ENCODE measurements at regions not wholly inside any gene's neighbourhood (a gene's known extent, or its start where the extent isn't known, plus 50 kb on each side); places are given as distances from the start of the nearest gene placed in this dataset.

- no peaks in the 10 kb centered on the region for H3K9me3 ChIP-seq (ENCODE audit: severe bottlenecking)
- no peak overlapping the region for H3K4me3 ChIP-seq (ENCODE audit: severe bottlenecking)
- H3K4me1 ChIP-seq (ENCODE audit: insufficient read depth, poor library complexity, severe bottlenecking): peaks cover 22% of the 10 kb centered on the region
- H3K36me3 ChIP-seq (ENCODE audit: low read depth): no peaks in the 10 kb centered on the region
- TF ChIP-seq, protein P1, sequence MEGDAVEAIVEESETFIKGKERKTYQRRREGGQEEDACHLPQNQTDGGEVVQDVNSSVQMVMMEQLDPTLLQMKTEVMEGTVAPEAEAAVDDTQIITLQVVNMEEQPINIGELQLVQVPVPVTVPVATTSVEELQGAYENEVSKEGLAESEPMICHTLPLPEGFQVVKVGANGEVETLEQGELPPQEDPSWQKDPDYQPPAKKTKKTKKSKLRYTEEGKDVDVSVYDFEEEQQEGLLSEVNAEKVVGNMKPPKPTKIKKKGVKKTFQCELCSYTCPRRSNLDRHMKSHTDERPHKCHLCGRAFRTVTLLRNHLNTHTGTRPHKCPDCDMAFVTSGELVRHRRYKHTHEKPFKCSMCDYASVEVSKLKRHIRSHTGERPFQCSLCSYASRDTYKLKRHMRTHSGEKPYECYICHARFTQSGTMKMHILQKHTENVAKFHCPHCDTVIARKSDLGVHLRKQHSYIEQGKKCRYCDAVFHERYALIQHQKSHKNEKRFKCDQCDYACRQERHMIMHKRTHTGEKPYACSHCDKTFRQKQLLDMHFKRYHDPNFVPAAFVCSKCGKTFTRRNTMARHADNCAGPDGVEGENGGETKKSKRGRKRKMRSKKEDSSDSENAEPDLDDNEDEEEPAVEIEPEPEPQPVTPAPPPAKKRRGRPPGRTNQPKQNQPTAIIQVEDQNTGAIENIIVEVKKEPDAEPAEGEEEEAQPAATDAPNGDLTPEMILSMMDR (IDR thresholded peaks at IDR 0.05; ENCODE audit: poor library complexity, severe bottlenecking): no peak
- H3K27me3 ChIP-seq (ENCODE audit: insufficient read depth, poor library complexity, severe bottlenecking): no peaks in the 10 kb centered on the region
- DNase-seq (ENCODE audit: low spot score) (no peak), ATAC-seq (ENCODE audit: low read depth) (no peak)
- H3K27ac ChIP-seq (ENCODE audit: poor library complexity, severe bottlenecking): peak overlapping the region; percentile 2
These were observed 94.2 kb upstream of the TNC start for GRCh38 chr9:115212125-115212605.

DNA sequence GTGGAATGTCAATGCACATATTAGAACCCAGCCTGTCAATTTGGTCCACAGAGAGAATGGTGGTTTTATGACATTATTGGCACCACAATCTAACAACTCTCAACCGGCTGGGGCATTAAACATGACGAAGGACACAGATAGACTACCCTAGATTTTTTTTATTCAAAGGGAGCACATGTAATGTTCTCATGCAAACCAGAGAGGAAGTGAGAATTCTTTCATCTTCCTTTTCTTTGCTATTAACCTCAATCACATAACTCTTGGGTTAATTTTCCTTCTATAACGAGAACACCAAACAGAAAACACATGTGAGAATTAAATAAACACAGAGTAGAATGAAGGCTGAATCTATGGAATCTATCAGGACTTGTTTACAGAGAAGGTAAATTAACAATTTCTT lies 94.9 kb upstream of the TNC start:
- no peak for ATAC-seq (ENCODE audit: low read depth)
- TF ChIP-seq, protein P1 (IDR thresholded peaks at IDR 0.05; ENCODE audit: poor library complexity, severe bottlenecking): no peak
- Histone ChIP-seq H3K27me3 (ENCODE audit: insufficient read depth, poor library complexity, severe bottlenecking) (no peaks in the 10 kb centered on the region), H3K4me3 (ENCODE audit: severe bottlenecking) (no peak overlapping the region), H3K4me1 (ENCODE audit: insufficient read depth, poor library complexity, severe bottlenecking) (peaks cover 22% of the 10 kb centered on the region), H3K27ac (ENCODE audit: poor library complexity, severe bottlenecking) (no peak overlapping the region), H3K9me3 (ENCODE audit: severe bottlenecking) (no peaks in the 10 kb centered on the region), H3K36me3 (ENCODE audit: low read depth) (no peaks in the 10 kb centered on the region)
- DNase-seq (ENCODE audit: low spot score): no peak

GRCh38 chr9:115213818-115214334 lies 95.9 kb upstream of the TNC start:
- ATAC-seq (ENCODE audit: low read depth) (peak; percentile 75), DNase-seq (ENCODE audit: low spot score) (no peak)
- Histone ChIP-seq H3K27me3 (ENCODE audit: insufficient read depth, poor library complexity, severe bottlenecking) (no peaks in the 10 kb centered on the region), H3K4me1 (ENCODE audit: insufficient read depth, poor library complexity, severe bottlenecking) (peaks cover 22% of the 10 kb centered on the region), H3K4me3 (ENCODE audit: severe bottlenecking) (no peak overlapping the region), H3K27ac (ENCODE audit: poor library complexity, severe bottlenecking) (peak overlapping the region; percentile 47), H3K9me3 (ENCODE audit: severe bottlenecking) (no peaks in the 10 kb centered on the region), H3K36me3 (ENCODE audit: low read depth) (no peaks in the 10 kb centered on the region)
- TF ChIP-seq, protein P1 (IDR thresholded peaks at IDR 0.05; ENCODE audit: poor library complexity, severe bottlenecking): no peak

GRCh38 chr9:115216873-115217272 lies 98.9 kb upstream of the TNC start:
- TF ChIP-seq, protein P1 (IDR thresholded peaks at IDR 0.05; ENCODE audit: poor library complexity, severe bottlenecking): no peak
- Histone ChIP-seq H3K4me1 (ENCODE audit: insufficient read depth, poor library complexity, severe bottlenecking) (peaks cover 18% of the 10 kb centered on the region), H3K27ac (ENCODE audit: poor library complexity, severe bottlenecking) (no peak overlapping the region), H3K27me3 (ENCODE audit: insufficient read depth, poor library complexity, severe bottlenecking) (no peaks in the 10 kb centered on the region), H3K9me3 (ENCODE audit: severe bottlenecking) (no peaks in the 10 kb centered on the region), H3K4me3 (ENCODE audit: severe bottlenecking) (no peak overlapping the region), H3K36me3 (ENCODE audit: low read depth) (no peaks in the 10 kb centered on the region)
- DNase-seq (ENCODE audit: low spot score) (no peak), ATAC-seq (ENCODE audit: low read depth) (no peak)

DNA sequence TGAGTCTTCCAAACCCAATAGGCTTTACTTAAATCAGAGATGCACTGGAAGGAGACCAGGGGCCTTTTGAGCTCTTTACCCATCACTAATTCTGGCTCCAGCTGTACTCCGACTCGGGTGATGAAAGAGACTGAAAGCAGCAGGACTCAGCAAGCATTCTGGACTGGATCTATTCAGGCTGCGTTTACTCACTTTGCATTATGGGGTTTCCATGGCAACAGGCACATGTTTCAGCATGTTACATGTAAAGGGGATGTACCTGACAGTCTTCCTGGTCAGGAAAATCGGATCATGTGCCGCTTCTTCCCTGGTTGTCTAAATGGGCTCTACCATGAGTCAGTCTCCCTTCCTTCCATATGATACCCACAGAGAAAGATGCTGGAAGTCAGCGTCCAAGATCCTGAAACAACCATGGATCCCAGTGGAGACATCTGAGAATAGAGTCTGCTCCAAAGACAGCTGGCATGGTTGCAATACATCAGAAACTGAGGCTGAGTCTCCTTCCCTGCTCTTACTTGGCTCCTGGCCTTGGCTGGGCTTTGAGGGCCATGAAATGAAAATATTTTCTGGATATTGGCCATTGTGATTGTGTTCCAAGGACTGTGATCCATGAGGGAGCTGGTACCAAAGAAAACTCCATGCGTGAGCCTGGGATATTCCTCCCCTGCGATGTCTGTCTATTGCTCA lies 102.5 kb upstream of the TNC start:
- Histone ChIP-seq H3K4me1 (ENCODE audit: insufficient read depth, poor library complexity, severe bottlenecking) (peaks cover 5% of the 10 kb centered on the region), H3K36me3 (ENCODE audit: low read depth) (no peaks in the 10 kb centered on the region), H3K4me3 (ENCODE audit: severe bottlenecking) (no peak overlapping the region), H3K27me3 (ENCODE audit: insufficient read depth, poor library complexity, severe bottlenecking) (no peaks in the 10 kb centered on the region), H3K27ac (ENCODE audit: poor library complexity, severe bottlenecking) (no peak overlapping the region), H3K9me3 (ENCODE audit: severe bottlenecking) (no peaks in the 10 kb centered on the region)
- TF ChIP-seq, protein P1 (IDR thresholded peaks at IDR 0.05; ENCODE audit: poor library complexity, severe bottlenecking): no peak
- no peak for DNase-seq (ENCODE audit: low spot score)
- ATAC-seq (ENCODE audit: low read depth): peak; percentile 64
